ENCODE measurements at regions not wholly inside any gene's neighbourhood (a gene's known extent, or its start where the extent isn't known, plus 50 kb on each side); places are given as distances from the start of the nearest gene placed in this dataset.

DNA sequence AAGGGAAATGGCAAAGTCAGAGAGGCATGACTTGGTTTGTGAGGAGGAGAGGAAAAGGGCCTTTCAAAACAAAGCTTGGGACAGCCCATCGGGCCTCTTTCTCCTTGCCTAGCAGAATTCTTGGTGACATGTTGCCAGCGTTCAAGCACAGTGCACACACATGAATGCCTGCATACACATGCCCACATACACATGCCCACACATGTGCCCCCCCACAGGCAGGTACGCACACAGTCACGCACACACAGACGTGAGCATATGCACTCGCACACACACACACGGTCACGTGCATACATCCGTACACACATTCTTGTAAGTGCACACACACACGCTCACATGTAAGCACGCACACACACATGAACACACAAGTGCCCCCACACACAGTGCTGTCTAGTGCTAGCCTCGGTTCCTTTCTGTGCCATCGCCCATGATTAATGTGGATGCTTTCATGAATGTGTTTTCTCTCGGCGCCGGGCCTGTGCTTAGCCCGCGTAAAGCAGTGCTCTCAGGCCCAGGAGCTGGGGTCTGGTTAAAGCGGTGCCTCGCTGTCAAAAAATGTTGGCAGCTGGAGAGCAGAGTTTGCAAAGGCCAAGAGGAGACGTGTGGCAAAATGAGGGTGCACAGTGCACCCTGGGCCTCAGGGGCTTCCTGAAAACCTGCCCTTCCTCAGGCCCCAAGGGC lies 328.8 kb upstream of the DIO3 start:
- H3K4me1 ChIP-seq = no peaks in the 10 kb centered on the region
- TF ChIP-seq POLR2AphosphoS5 (IDR thresholded peaks at IDR 0.05) (no peak), POLR2A (IDR thresholded peaks at IDR 0.05) (no peak)
- TF ChIP-seq, protein P1, sequence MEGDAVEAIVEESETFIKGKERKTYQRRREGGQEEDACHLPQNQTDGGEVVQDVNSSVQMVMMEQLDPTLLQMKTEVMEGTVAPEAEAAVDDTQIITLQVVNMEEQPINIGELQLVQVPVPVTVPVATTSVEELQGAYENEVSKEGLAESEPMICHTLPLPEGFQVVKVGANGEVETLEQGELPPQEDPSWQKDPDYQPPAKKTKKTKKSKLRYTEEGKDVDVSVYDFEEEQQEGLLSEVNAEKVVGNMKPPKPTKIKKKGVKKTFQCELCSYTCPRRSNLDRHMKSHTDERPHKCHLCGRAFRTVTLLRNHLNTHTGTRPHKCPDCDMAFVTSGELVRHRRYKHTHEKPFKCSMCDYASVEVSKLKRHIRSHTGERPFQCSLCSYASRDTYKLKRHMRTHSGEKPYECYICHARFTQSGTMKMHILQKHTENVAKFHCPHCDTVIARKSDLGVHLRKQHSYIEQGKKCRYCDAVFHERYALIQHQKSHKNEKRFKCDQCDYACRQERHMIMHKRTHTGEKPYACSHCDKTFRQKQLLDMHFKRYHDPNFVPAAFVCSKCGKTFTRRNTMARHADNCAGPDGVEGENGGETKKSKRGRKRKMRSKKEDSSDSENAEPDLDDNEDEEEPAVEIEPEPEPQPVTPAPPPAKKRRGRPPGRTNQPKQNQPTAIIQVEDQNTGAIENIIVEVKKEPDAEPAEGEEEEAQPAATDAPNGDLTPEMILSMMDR (IDR thresholded peaks at IDR 0.05) = no peak
- no peak overlapping the region for H3K4me3 ChIP-seq
- no peaks in the 10 kb centered on the region for H3K36me3 ChIP-seq
- peak in 1 of 2 donors; percentile 30 for DNase-seq (ENCODE audit: low spot score in 2 of 2)
- H3K27me3 ChIP-seq = peaks cover 11% of the 10 kb centered on the region
- 46% methylated on average over 20 of the region's 21 CpGs for WGBS
- no peaks in the 10 kb centered on the region for H3K9me3 ChIP-seq
- H3K27ac ChIP-seq = no peak overlapping the region

DNA sequence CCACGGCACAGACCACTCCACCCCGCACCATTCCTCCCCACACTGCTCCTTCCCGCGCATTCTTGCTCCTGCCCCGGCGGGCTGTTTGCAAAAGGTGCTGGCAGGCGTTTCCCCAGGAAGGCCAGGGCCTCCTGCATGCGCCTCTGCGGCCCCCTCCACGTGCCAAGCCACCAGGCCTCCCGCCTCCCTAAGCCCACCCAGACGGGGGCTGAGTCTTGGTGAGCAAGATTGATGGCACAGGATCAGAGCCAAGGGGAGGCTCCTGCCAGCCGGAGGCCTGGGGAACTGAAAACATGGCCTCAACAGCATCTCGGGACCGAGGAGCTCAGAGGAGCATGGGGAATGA lies 328.3 kb upstream of the DIO3 start:
- peak; percentile 32 to 70 for DNase-seq (ENCODE audit: low spot score in 2 of 2)
- Histone ChIP-seq H3K27ac (no peak overlapping the region), H3K9me3 (no peaks in the 10 kb centered on the region), H3K4me1 (no peaks in the 10 kb centered on the region), H3K4me3 (no peak overlapping the region), H3K27me3 (peaks cover 11% of the 10 kb centered on the region), H3K36me3 (no peaks in the 10 kb centered on the region)
- WGBS = 44% methylated on average over 9 of the region's 15 CpGs
- TF ChIP-seq POLR2AphosphoS5 (IDR thresholded peaks at IDR 0.05) (no peak), EP300 (IDR thresholded peaks at IDR 0.05) (no peak), POLR2A (IDR thresholded peaks at IDR 0.05) (no peak)

DNA sequence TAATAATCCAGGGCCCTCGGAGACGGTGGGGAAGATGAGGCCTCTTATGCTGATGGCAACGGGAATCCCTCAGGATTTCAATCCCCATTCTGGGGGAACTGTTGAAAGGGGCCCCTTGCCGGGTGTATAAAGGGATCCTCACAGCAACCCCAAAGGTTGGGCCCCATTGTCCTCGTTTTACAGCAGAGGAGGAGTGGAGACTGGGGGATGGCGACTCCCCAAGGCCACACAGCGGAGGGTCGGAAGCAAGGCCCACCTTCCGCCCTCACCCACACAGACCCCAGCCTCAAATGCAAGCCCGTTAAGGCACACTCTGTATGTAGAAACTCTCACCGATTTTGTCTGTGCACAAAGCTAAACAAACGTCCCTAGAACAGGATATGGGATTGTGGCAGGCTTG lies 327.9 kb upstream of the DIO3 start:
- H3K4me3 ChIP-seq = no peak overlapping the region
- DNase-seq (ENCODE audit: low spot score in 2 of 2) = no peak
- H3K27ac ChIP-seq = no peak overlapping the region
- H3K36me3 ChIP-seq = no peaks in the 10 kb centered on the region
- H3K27me3 ChIP-seq = peaks cover 11% of the 10 kb centered on the region
- H3K9me3 ChIP-seq = no peaks in the 10 kb centered on the region
- 33% methylated on average over 1 of the region's 12 CpGs for whole genome bisulfite sequencing
- no peaks in the 10 kb centered on the region for H3K4me1 ChIP-seq
- TF ChIP-seq POLR2A (IDR thresholded peaks at IDR 0.05) (no peak), EP300 (IDR thresholded peaks at IDR 0.05) (no peak), POLR2AphosphoS5 (IDR thresholded peaks at IDR 0.05) (no peak)
- TF ChIP-seq, protein P1 (IDR thresholded peaks at IDR 0.05) = no peak

DNA sequence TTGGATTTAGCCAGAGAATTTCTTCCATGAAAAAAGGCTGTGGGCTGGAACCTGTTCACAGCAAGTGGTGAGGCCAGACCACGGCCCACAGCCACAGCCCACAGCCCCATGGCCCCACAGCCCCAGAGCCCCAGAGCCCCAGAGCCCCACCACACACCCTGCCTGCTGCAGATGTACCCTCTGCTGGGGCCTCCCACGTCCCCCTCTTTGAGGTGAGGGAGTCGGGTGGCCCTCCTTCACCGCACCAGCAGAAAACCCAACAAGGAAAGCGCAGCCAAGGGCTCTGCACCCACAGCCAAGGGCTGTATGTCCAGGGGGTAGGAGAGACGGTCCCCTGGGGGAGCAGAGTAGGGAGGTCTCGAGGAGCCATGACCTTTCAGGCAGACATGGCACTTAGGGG lies 327.5 kb upstream of the DIO3 start:
- DNase-seq (ENCODE audit: low spot score in 2 of 2) = peak; percentile 20 to 63
- H3K36me3 ChIP-seq = no peaks in the 10 kb centered on the region
- no peaks in the 10 kb centered on the region for H3K9me3 ChIP-seq
- no peak overlapping the region for H3K4me3 ChIP-seq
- H3K27me3 ChIP-seq = peaks cover 11% of the 10 kb centered on the region
- WGBS = 83% methylated on average over 3 of the region's 7 CpGs
- no peaks in the 10 kb centered on the region for H3K4me1 ChIP-seq
- TF ChIP-seq, protein P1 (IDR thresholded peaks at IDR 0.05) = no peak
- TF ChIP-seq POLR2AphosphoS5 (IDR thresholded peaks at IDR 0.05) (no peak), POLR2A (IDR thresholded peaks at IDR 0.05) (no peak), EP300 (IDR thresholded peaks at IDR 0.05) (no peak)
- H3K27ac ChIP-seq = no peak overlapping the region

DNA sequence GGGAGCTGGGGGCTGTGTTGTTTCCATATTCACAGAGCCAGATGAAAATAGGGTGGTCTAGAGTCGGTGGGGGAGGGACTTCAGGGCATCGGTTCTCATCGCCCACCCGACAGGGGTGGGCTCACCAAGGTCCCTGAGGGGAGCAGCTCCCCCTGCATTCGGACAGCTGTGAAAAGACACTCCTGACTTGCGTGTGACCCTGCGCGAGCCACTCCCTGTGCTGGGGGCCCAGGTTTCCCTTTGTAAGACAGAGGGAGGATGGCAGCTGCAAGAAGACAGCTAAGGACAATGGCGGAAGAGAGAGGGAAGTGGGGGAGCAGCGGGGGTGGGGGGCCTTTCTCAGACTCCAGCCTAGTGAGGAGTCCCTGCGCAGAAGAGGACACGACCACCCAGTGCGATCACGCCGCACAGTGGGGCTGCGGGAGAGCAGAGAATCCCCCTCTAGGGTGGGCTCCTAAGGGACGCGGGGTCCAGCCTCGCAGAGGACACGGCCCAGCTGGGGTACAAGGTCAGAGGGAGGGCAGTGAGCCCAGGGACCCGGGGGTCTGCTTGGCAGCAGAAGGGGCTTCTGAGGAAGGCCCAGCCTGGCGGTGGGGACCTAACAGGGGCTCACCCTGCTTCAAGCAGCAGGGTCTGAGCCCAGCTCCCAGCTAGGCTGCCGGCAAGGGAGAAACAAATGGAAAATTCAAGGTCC lies 326.9 kb upstream of the DIO3 start:
- Histone ChIP-seq H3K36me3 (no peaks in the 10 kb centered on the region), H3K9me3 (no peaks in the 10 kb centered on the region), H3K4me1 (no peaks in the 10 kb centered on the region), H3K27ac (no peak overlapping the region), H3K4me3 (no peak overlapping the region), H3K27me3 (peaks cover 11% of the 10 kb centered on the region)
- 81% methylated on average over 23 of the region's 23 CpGs for WGBS
- DNase-seq (ENCODE audit: low spot score in 2 of 2) = peak; percentile 19 to 61
- TF ChIP-seq, protein P1 (IDR thresholded peaks at IDR 0.05) = no peak
- no peak for TF ChIP-seq POLR2A (IDR thresholded peaks at IDR 0.05)
- no peak for TF ChIP-seq EP300 (IDR thresholded peaks at IDR 0.05)

Measured in suprapubic skin (tissue), 4 donors.